ENCODE measurements at regions not wholly inside any gene's neighbourhood (a gene's known extent, or its start where the extent isn't known, plus 50 kb on each side); places are given as distances from the start of the nearest gene placed in this dataset.

GRCh38 chr6:129767776-129768485 lies 58.0 kb upstream of the ARHGAP18 start:
- TF ChIP-seq EZH2phosphoT487 (IDR thresholded peaks at IDR 0.05; ENCODE audit: low read depth, severe bottlenecking, unreplicated experiment) (no peak), CTCF (IDR thresholded peaks at IDR 0.05; ENCODE audit: poor library complexity) (no peak)
